GM21619 (cell line): ENCODE measurements at regions not wholly inside any gene's neighbourhood (a gene's known extent, or its start where the extent isn't known, plus 50 kb on each side); places are given as distances from the start of the nearest gene placed in this dataset.
"Not testable (repeated sequence)": the region's sequence is repeated elsewhere in the genome, so short reads cannot be mapped to it uniquely, and the experiment has no call there.

Experiments
- ATAC-seq: cut with Tn5 transposase; IDR thresholded peaks from one replicate; pipeline ENCODE4 v1.9.1; 2021; ENCODE audit not compliant: unreplicated experiment

DNA sequence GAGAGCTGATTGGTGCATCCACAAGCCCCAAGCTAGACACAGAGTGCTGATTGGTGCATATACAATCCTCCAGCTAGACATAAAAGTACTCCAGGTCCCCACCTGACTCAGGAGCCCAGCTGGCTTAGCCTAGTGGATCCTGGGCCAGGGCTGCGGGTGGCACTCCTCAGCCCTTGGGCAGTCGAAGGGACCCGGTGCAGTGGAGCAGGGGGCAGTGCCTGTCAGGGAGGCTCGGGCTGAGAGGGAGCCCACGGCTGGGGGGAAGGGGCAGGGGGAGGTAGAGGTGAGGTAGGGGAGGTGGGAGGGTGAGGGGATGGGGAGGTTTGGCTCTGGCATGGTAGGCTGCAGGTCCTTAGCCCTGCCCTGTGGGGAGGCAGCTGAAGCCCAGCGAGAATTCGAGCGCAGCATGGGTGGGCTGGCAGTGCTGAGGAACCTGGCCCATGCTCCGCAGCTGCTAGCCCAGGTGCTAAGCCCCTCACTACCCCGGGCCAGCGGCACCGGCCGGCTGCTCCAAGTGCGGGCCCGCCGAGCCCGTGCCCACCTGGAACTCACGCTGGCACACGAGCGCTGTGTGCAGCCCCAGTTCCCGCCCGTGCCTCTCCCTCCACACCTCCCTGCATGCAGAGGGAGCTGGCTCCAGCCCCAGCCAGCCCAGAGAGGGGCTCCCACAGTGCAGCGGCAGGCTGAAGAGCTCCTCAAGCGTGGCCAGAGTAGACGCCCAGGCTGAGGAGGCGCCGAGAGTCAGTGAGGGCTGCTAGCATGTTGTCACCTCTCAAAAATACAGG, 742.8 kb downstream of the FAM181B start:
- ATAC-seq: no peak

- no peak for ATAC-seq
These were observed 744.6 kb downstream of the FAM181B start for GRCh38 chr11:81989093-81989492.

DNA sequence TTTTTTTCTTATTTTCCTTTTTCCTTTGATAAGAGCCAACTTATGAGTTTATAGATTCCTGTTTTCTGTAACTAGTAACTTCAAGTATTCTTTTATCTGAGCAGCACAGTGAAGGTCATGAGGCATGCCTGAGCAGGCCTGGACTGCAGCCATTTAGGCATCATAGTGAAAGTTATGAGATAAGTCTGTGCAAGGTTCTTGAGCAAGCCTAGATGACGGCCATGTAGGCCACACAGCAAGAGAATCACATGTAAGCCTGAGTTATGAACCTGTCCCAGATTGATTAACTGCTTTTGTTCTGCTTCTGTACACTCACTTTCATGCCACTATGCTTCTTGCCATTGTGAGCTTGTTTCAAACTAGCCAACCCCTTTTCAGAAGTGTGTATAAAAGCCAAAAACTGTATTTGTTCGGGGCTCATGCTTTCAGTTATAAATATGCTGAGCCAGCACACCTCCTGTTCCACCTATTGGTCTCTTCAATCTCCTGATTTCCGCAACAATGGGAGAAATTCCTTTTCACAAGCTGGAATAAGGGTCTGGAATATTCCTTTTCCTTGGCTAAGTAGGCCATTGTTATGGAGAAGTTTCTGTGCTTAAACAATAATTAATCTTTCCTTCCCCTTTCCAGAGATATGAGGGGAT, 745.7 kb downstream of the FAM181B start:
- ATAC-seq: peak; percentile 86

GRCh38 chr11:81986556-81987161, 747.0 kb downstream of the FAM181B start:
- ATAC-seq: no peak

- no peak for ATAC-seq
These were observed 754.2 kb downstream of the FAM181B start for GRCh38 chr11:81979448-81979847.

DNA sequence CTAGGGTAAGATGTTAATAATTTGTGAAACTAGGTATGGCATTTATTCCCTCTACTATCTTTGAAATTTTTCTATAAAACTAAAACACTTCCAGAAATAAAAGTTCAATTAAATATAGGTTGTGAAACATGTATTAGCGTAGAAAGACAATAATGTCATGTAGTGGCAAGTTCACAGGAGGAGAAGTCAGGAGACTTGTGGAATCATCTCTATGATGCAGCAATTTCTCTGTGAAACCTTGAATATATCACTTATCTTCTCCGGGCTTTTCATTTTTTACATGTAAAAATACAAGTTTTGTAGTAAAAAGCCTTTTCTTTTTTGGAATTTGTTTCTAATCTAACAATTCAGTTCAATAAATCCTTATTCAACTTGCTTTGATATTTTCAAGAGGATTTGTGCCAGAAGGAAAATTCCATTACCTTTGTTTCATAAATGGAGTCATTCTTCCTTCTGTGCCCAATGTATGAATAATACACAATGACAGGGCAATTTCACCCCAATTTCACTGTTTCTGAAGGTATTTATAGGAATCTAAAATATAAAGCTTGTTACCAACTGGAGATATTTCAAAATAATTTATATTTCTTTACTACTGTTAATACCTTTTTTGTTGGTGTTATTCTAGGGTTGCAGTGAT, 758.3 kb downstream of the FAM181B start:
- no peak for ATAC-seq

- ATAC-seq: no peak
These were observed 762.8 kb downstream of the FAM181B start for GRCh38 chr11:81970886-81971285.

DNA sequence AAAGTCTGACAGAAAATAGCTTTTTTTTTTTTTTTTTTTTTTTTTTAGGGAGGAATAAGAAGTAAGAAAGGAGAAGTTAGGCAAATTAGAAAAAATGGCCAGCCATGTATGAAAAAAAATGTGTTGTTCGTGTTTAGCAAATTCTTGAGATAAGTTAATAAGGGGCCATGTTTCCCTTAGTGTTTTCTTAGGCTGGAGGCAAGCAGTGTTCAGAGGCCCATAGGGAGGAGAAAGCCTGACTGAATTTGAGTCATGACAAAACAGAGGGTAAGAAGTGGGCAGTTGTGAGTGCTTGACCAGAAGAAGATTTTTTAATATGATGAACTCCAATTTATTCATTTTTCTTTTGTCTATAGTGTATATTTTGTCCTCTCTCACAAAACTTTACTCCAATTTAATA, 766.4 kb downstream of the FAM181B start:
- ATAC-seq: no peak

DNA sequence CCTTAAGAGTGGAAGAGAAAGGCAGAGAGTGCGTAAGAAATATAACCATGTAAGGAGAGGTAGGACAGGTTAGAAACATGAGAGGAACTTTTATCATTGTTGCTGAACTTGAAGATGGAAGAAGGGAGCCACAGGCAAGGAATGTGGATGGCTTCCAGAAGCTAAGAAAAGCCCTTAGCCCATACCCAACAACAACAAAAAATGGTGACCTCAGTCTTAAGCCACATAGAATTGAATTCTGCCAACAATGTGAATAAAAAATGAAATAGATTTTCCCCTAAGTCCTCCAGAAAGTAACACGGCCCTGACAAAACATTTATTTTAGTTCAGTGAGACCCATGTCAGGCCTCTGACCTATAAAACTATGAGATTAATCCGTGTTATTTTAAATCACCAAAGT, 767.3 kb downstream of the FAM181B start:
- ATAC-seq: no peak

- no peak for ATAC-seq
These were observed 770.6 kb downstream of the FAM181B start for GRCh38 chr11:81963018-81963417.

GRCh38 chr11:81960443-81960842, 773.2 kb downstream of the FAM181B start:
- no peak for ATAC-seq

DNA sequence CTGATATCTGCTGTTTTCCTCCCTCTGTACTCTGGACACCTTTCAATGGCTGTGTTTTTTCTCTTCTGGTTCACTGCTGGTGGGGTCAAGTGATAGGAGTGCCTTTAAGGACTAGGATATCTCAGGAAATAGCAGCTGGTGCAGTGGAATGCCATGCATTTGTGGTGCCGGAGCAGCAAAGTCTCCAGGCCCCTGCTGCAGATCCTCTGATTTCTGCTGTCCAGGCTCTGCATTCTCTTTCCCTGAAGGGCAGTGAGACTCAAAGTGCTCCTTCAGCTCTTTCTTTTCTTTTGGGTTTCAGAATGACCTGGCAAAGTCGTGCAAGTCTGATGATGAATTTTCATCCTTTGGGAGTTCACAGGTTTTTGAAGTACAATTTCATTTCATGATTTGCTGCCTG, 774.3 kb downstream of the FAM181B start:
- no peak for ATAC-seq

DNA sequence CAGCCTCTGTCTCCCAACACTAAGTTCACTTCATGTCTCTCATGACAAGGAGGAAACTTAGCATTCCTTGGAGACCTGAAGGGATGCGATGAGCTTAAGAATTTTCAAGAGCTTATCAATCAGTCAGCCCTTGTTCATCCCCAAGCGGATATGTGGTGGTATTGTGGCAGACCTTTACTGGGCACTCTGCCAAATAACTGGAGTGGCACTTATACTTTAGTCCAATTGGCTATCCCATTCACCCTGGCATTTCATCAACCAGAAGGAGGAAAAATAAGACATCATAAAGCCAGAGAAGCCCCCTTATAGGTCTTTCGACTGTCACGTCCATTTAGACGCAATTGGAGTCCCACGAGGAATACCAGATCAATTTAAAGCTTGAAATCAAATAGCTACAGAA, 779.4 kb downstream of the FAM181B start:
- not testable (repeated sequence) for ATAC-seq

DNA sequence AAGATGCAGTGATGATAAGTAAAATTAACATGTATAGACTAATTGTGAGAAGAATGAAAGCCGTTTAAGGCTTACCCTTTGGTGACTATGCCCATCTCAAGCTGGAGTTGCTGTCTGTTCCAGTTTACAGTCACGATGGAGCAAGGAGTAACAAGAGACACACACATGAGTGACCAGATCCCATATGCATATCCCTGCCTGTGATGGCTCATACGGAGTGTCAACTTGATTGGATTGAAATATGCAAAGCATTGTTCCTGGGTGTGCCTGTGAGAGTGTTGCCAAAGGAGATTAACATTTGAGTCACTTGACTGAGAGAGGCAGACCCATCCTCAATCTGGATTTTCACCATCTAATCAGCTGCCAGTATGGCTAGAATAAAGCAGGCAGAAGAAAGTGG, 786.8 kb downstream of the FAM181B start:
- no peak for ATAC-seq

DNA sequence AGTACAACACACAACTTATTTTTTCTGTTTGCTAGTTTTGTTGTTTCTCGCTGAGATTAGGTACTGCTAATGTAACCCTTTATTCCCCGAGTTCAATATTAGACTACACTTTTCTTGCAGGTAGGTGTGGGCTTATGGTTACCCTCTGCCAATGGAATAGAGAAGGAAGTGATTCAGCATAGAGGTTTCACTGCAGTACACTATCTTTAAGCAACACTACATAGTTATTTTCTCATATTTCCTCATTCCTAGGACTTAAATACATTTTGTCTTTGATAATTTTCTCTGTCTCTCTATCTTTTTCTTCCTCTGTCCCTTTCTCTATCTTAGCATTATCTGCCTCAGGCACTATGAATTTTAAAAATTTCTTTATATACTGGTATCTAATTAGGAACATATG, 791.0 kb downstream of the FAM181B start:
- ATAC-seq: no peak

- ATAC-seq: no peak
These were observed 791.7 kb downstream of the FAM181B start for GRCh38 chr11:81941998-81942397.

DNA sequence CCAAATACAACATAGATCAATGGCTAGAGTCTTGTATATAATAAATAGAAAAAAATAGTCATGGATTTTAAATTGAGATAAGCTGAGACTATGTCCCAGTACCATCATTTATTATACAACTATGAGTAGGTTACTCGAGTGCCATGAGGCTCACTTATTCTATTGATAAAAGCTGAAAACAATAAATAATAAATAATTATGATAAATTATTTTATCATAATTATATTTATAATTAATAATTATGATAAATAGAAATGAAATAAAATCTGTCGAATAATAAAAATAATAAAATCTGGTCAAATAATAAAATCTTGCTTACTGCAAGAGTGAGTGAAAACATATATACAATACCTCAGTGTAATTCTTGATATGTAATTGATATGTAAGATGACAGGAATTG, 801.4 kb downstream of the FAM181B start:
- no peak for ATAC-seq

DNA sequence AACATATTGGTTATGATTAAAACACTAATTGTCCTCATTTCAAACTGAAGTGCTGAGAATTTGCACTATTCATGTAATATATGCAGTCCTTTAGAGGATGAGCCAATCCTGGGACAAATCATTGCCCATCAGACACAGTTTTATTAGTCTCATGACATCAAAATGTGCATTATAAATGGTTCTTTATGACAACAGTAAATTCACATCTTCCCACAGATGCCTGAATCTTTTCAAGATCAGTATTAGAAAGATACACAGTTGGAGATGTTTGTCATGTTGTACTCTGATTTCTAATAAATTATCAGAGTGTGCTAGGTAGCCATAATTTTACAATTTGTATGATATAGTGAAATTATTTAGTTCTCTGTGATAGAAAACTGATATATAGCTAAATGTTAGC, 813.5 kb downstream of the FAM181B start:
- no peak for ATAC-seq

GRCh38 chr11:81916451-81916850, 817.2 kb downstream of the FAM181B start:
- ATAC-seq: no peak

GRCh38 chr11:81915045-81915444, 818.6 kb downstream of the FAM181B start:
- ATAC-seq: no peak

GRCh38 chr11:81913793-81914192, 819.9 kb downstream of the FAM181B start:
- no peak for ATAC-seq

DNA sequence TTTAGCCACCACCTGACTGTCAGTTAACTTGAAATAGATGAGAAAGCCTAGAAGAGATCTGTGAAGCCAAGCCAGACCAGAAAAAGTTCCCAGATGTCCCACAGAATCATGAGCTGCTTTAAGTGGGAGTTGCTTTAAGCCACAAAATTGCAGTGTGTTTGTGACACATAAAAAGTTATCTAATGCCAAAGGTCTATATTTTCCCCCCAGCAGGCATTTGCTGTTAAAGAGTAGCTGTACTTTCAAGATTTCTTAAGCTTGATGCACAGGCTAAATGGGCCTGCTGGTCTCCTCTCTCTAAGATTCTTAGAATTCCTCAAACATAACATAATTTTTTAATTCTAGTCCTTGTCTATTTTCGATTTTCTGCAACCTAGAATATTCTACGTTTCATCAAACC, 825.7 kb downstream of the FAM181B start:
- no peak for ATAC-seq
